Neural crest cell (in vitro differentiated cells): ENCODE measurements at regions not wholly inside any gene's neighbourhood (a gene's known extent, or its start where the extent isn't known, plus 50 kb on each side); places are given as distances from the start of the nearest gene placed in this dataset.

Experiments
- DNase-seq: peaks from one replicate; pipeline ENCODE4 v3.0.0; 2021; ENCODE audit warnings: low read depth, mixed read lengths, low spot score
- H3K27ac Mint-ChIP-seq: one replicate; pipeline ENCODE4 v1.8.0; 2021; ENCODE audit warnings: mild to moderate bottlenecking, mixed read lengths; ENCODE audit not compliant: unreplicated experiment
- H3K27me3 Mint-ChIP-seq: 2 replicates; pipeline ENCODE4 v1.8.0; 2021; ENCODE audit warnings: low read depth, mild to moderate bottlenecking, mixed read lengths
- H3K36me3 Mint-ChIP-seq: 2 replicates; pipeline ENCODE4 v1.8.0; 2021; ENCODE audit warnings: low read depth, mild to moderate bottlenecking, mixed read lengths
- H3K4me1 Mint-ChIP-seq: 2 replicates; pipeline ENCODE4 v1.8.0; 2021; ENCODE audit warnings: mixed read lengths
- H3K4me3 Mint-ChIP-seq: one replicate; pipeline ENCODE4 v1.8.0; 2021; ENCODE audit warnings: mild to moderate bottlenecking, mixed read lengths
- H3K9me3 Mint-ChIP-seq: 2 replicates; pipeline ENCODE4 v1.8.0; 2021; ENCODE audit warnings: mixed read lengths
- TF ChIP-seq, protein P1 (sequence below): fragments of 200-600 bp; sonication (generic); conservative IDR thresholded peaks from 2 replicates; pipeline ENCODE4 v1.5.0; 2021; ENCODE audit warnings: antibody characterized with exemption, mild to moderate bottlenecking

DNA sequence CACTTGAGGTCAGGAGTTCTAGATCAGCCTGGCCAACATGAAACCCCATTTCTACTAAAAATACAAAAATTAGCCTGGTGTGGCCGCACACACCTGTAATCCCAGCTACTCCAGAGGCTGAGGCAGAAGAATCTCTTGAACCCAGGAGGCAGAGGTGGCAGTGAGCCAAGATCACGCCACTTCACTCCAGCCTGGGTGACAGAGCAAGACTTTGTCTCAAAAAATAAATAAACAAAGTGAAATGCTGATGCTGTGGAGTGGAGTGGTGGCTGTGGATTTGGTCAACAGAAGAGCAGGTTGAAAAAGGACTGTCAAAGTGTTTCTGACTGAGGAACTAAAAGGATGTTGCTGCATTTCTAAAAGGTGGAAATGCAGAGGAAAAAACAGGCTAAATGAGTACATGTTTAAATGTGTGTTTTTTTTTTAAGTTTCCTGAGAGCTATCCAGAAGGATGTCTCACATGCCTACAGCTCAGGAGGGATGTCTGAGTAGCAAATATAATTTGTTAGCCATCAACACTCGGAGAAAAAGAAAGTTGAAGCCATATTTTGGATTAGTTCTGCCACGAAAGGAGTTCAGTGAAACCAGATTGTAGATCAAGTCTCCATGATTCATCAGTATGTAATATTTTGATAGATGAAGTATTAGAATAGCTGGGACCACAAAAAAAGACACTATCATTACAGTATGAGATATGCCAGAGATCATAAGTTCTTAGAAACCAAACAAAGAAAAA, 621.1 kb upstream of the ADGRB3 start:
- H3K27me3 Mint-ChIP-seq = no peaks in the 10 kb centered on the region
- TF ChIP-seq, protein P1, sequence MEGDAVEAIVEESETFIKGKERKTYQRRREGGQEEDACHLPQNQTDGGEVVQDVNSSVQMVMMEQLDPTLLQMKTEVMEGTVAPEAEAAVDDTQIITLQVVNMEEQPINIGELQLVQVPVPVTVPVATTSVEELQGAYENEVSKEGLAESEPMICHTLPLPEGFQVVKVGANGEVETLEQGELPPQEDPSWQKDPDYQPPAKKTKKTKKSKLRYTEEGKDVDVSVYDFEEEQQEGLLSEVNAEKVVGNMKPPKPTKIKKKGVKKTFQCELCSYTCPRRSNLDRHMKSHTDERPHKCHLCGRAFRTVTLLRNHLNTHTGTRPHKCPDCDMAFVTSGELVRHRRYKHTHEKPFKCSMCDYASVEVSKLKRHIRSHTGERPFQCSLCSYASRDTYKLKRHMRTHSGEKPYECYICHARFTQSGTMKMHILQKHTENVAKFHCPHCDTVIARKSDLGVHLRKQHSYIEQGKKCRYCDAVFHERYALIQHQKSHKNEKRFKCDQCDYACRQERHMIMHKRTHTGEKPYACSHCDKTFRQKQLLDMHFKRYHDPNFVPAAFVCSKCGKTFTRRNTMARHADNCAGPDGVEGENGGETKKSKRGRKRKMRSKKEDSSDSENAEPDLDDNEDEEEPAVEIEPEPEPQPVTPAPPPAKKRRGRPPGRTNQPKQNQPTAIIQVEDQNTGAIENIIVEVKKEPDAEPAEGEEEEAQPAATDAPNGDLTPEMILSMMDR = no peak
- no peaks in the 10 kb centered on the region for H3K36me3 Mint-ChIP-seq
- H3K4me1 Mint-ChIP-seq = no peaks in the 10 kb centered on the region
- DNase-seq = no peak
- no peaks in the 10 kb centered on the region for H3K9me3 Mint-ChIP-seq
- H3K27ac Mint-ChIP-seq = no peak overlapping the region
- no peak overlapping the region for H3K4me3 Mint-ChIP-seq

- no peaks in the 10 kb centered on the region for H3K36me3 Mint-ChIP-seq
- H3K4me1 Mint-ChIP-seq = no peaks in the 10 kb centered on the region
- no peaks in the 10 kb centered on the region for H3K27me3 Mint-ChIP-seq
- no peak for DNase-seq
- H3K9me3 Mint-ChIP-seq = no peaks in the 10 kb centered on the region
- no peak overlapping the region for H3K4me3 Mint-ChIP-seq
- TF ChIP-seq, protein P1 = no peak
- H3K27ac Mint-ChIP-seq = no peak overlapping the region
Observed at GRCh38 chr6:68012822-68013221, 622.3 kb upstream of the ADGRB3 start.

GRCh38 chr6:68010936-68011335, 624.1 kb upstream of the ADGRB3 start:
- H3K4me1 Mint-ChIP-seq = no peaks in the 10 kb centered on the region
- H3K27me3 Mint-ChIP-seq = no peaks in the 10 kb centered on the region
- TF ChIP-seq, protein P1 = no peak

GRCh38 chr6:68008445-68008844, 626.6 kb upstream of the ADGRB3 start:
- Mint-ChIP-seq H3K27me3 (no peaks in the 10 kb centered on the region), H3K4me1 (no peaks in the 10 kb centered on the region), H3K27ac (no peak overlapping the region), H3K36me3 (no peaks in the 10 kb centered on the region), H3K4me3 (no peak overlapping the region), H3K9me3 (no peaks in the 10 kb centered on the region)
- no peak for DNase-seq
- TF ChIP-seq, protein P1 = no peak

More at GRCh38 chr6:68010936-68011335, 624.1 kb upstream of the ADGRB3 start:
- Mint-ChIP-seq H3K36me3 (no peaks in the 10 kb centered on the region), H3K9me3 (no peaks in the 10 kb centered on the region), H3K4me3 (no peak overlapping the region), H3K27ac (no peak overlapping the region)
- DNase-seq = no peak

GRCh38 chr6:68007717-68008116, 627.4 kb upstream of the ADGRB3 start:
- H3K27ac Mint-ChIP-seq = no peak overlapping the region
- TF ChIP-seq, protein P1 = no peak
- no peak for DNase-seq
- no peaks in the 10 kb centered on the region for H3K36me3 Mint-ChIP-seq
- no peaks in the 10 kb centered on the region for H3K27me3 Mint-ChIP-seq
- no peaks in the 10 kb centered on the region for H3K9me3 Mint-ChIP-seq
- no peaks in the 10 kb centered on the region for H3K4me1 Mint-ChIP-seq
- H3K4me3 Mint-ChIP-seq = no peak overlapping the region
